Left lung (tissue), 4 donors: ENCODE measurements at regions not wholly inside any gene's neighbourhood (a gene's known extent, or its start where the extent isn't known, plus 50 kb on each side); places are given as distances from the start of the nearest gene placed in this dataset.

ENCODE experiments used
- ATAC-seq: fragments of 200-7000 bp; cut with Tn5 transposase; one replicate; pipeline ENCODE4 v1.9.1; 2020; ENCODE audit warnings: moderate library complexity
- DNase-seq, 4 donors: peaks; one replicate each; pipeline ENCODE4 v3.0.0-alpha.2; 2013 to 2020
- H3K27ac ChIP-seq, 2 donors: fragments of 200-600 bp; sonication (generic) in 1 of 2; one replicate each; pipeline versions ENCODE4 v1.5.0 to v1.8.0; 2020 to 2021
- H3K27me3 ChIP-seq, 2 donors: fragments of 200-600 bp; sonication (generic) in 1 of 2; one replicate each; pipeline versions ENCODE4 v1.5.0 to v1.8.0; 2020 to 2021
- H3K36me3 ChIP-seq, 2 donors: fragments of 200-600 bp; sonication (generic) in 1 of 2; one replicate each; pipeline versions ENCODE4 v1.5.0 to v1.8.0; 2020 to 2021
- H3K4me1 ChIP-seq, 2 donors: fragments of 200-600 bp; one replicate each; pipeline ENCODE4 v1.8.0; 2021
- H3K4me3 ChIP-seq, 2 donors: fragments of 200-600 bp; sonication (generic) in 1 of 2; one replicate each; pipeline versions ENCODE4 v1.5.0 to v1.8.0; 2020 to 2021; ENCODE audit warnings: mild to moderate bottlenecking in 1 of 2
- H3K9me3 ChIP-seq, 2 donors: fragments of 200-600 bp; sonication (generic) in 1 of 2; one replicate each; pipeline versions ENCODE4 v1.5.0 to v1.8.0; 2020 to 2021
- intact Hi-C, 2 donors: fragments of 100-400 bp; cut with DNase I; formaldehyde crosslinking; loops; one replicate each; pipeline versions ENCODE4 v1.11.2 to v1.14.2; 2022
- TF ChIP-seq, protein P1 (sequence below), 2 donors: fragments of 200-600 bp; sonication (generic) in 1 of 2; IDR thresholded peaks; one replicate each; pipeline versions ENCODE4 v1.5.0 to v1.8.0; 2021; ENCODE audit warnings: antibody characterized with exemption in 2 of 2
- donor health status: DM: no; HTN: yes; CAD: no.
- donor health status: DM: no; HTN: no; CAD: no.

DNA sequence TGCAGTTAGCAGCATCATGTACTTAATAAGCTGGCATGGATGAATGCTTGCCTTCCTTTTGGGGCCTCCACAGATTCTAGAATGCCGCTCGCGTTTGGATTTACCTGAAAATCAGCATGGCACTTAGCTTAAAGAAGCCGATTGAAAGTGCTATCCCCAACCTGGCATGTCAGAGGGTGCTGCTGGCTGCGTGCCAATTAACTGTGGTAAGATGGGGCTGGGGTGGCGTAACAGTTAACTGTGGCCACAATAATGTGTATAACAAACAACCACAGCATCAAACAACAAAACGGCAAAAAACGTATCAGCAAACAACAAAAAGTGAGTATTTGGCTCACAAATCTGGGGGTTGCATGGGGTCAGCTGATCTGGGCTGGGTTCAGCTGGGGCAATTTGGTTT lies 70.5 kb downstream of the CBLL2 start:
- no peak for DNase-seq
- intact Hi-C loops, result no loop called here
- no peak for ATAC-seq
- no peaks in the 10 kb centered on the region for H3K4me1 ChIP-seq
- TF ChIP-seq, protein P1, sequence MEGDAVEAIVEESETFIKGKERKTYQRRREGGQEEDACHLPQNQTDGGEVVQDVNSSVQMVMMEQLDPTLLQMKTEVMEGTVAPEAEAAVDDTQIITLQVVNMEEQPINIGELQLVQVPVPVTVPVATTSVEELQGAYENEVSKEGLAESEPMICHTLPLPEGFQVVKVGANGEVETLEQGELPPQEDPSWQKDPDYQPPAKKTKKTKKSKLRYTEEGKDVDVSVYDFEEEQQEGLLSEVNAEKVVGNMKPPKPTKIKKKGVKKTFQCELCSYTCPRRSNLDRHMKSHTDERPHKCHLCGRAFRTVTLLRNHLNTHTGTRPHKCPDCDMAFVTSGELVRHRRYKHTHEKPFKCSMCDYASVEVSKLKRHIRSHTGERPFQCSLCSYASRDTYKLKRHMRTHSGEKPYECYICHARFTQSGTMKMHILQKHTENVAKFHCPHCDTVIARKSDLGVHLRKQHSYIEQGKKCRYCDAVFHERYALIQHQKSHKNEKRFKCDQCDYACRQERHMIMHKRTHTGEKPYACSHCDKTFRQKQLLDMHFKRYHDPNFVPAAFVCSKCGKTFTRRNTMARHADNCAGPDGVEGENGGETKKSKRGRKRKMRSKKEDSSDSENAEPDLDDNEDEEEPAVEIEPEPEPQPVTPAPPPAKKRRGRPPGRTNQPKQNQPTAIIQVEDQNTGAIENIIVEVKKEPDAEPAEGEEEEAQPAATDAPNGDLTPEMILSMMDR (IDR thresholded peaks at IDR 0.05), result no peak
- no peak overlapping the region for H3K4me3 ChIP-seq
- no peaks in the 10 kb centered on the region for H3K36me3 ChIP-seq
- no peak overlapping the region for H3K27ac ChIP-seq
- H3K27me3 ChIP-seq, result no peaks in the 10 kb centered on the region
- H3K9me3 ChIP-seq, result no peaks in the 10 kb centered on the region

DNA sequence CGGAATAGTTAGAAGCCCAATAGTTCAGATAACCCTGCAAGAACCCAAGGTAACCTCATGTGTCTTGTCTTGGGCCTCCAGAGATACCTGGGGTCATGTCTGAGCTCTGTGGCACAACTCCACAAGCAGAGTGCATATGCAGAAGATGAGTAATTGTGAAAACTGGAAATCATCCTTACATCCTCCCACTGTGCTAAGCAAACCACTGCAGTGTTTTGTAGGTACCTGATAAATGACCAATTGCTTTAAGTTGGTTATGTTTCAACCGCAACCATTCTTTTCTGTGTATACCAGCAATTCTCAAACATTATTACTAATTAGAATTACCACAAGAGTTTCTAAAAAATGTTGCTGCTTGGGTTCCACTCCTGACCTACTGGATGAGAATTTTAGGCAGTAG lies 73.2 kb downstream of the CBLL2 start:
- intact Hi-C loops, result no loop called here
- no peak for ATAC-seq
- no peaks in the 10 kb centered on the region for H3K9me3 ChIP-seq

DNA sequence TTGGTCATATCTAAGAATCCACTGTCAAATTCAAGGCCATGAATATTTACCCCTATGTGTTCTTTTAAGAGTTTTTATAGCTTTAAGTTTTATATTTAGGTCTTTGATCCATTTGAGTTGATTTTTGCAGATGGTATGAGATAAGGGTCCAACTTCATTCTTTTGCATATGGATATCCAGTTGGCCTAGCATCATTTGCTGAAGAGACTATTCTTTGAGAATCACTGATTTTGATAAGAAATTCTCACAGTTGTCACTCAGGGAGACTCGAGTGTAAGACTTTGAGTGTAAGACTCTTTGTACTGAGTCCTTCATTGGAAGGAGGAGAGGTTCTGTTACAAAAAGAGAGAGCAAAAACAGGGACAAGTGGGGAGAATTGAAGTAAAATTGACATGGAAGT lies 74.8 kb downstream of the CBLL2 start:
- Histone ChIP-seq H3K9me3 (no peaks in the 10 kb centered on the region), H3K4me3 (no peak overlapping the region), H3K27me3 (no peaks in the 10 kb centered on the region), H3K27ac (no peak overlapping the region), H3K4me1 (no peaks in the 10 kb centered on the region), H3K36me3 (no peaks in the 10 kb centered on the region)
- DNase-seq, result no peak
- TF ChIP-seq, protein P1 (IDR thresholded peaks at IDR 0.05), result no peak
- no peak for ATAC-seq
- intact Hi-C loops, result no loop called here

More for the DNA sequence above, 73.2 kb downstream of the CBLL2 start:
- Histone ChIP-seq H3K4me1 (no peaks in the 10 kb centered on the region), H3K36me3 (no peaks in the 10 kb centered on the region), H3K27me3 (no peaks in the 10 kb centered on the region), H3K4me3 (no peak overlapping the region), H3K27ac (no peak overlapping the region)
- TF ChIP-seq, protein P1 (IDR thresholded peaks at IDR 0.05), result no peak
- no peak for DNase-seq

DNA sequence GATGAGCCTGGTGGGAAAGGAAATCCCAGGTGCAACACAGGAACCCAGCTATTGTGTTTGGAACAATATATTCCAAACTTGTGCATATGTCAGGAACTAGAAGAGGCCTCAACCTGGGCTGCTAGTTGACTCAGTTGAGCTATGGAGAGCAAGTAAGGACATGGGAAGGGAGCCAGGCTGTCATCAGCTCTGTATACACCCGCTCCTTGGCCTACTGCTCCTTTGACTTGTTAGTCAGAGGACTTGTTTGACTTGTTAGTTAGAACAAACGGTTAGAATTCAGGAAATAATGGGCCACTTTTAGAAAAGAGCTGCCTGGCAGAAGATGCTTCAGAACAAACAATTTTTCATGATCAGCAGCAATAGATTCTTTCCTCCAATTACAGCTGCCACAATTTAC lies 76.4 kb downstream of the CBLL2 start:
- ATAC-seq, result no peak
- Histone ChIP-seq H3K4me1 (no peaks in the 10 kb centered on the region), H3K36me3 (no peaks in the 10 kb centered on the region), H3K27me3 (no peaks in the 10 kb centered on the region), H3K27ac (no peak overlapping the region), H3K4me3 (no peak overlapping the region), H3K9me3 (no peaks in the 10 kb centered on the region)
- no peak for DNase-seq
- intact Hi-C loops, result no loop called here
- TF ChIP-seq, protein P1 (IDR thresholded peaks at IDR 0.05), result no peak

DNA sequence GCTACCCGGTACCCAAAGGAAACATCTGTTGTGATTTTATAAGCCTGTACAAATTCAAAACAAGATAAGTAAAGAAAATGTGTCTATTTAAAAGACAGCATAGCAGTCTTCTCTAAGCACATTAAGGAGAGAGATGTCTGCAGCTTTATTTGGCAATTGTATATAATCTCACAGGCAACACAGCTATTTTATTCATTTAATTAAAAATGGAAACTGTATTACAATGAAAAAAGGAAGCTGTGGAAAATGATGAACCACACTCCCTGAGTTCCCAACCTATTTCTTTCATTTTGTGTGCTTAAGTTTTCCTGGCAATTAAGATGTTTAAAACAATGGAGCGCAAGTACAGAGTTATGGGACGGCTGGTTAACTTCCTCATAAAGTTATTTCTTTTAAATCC lies 78.4 kb downstream of the CBLL2 start:
- no peak for ATAC-seq
- DNase-seq, result no peak
- Histone ChIP-seq H3K4me3 (no peak overlapping the region), H3K4me1 (no peaks in the 10 kb centered on the region), H3K27ac (no peak overlapping the region), H3K27me3 (no peaks in the 10 kb centered on the region), H3K9me3 (no peaks in the 10 kb centered on the region), H3K36me3 (no peaks in the 10 kb centered on the region)
- intact Hi-C loops, result no loop called here
- TF ChIP-seq, protein P1 (IDR thresholded peaks at IDR 0.05), result no peak
